IMR-90 (cell line): ENCODE measurements at regions not wholly inside any gene's neighbourhood (a gene's known extent, or its start where the extent isn't known, plus 50 kb on each side); places are given as distances from the start of the nearest gene placed in this dataset.

Experiments used
- ATAC-seq: fragments of 200-7000 bp; cut with Tn5 transposase; 2 replicates; pipeline ENCODE4 v1.9.1; 2020; ENCODE audit warnings: low read depth, mild to moderate bottlenecking, moderate library complexity
- BruUV-seq: library from RNA; stranded (reverse); fragments of 400-500 nt; replicated peaks from 2 replicates; lab custom pipeline; 2021; lab: Mats Ljungman, UMichigan
- CTCF ChIA-PET: fragments of 300-600 bp; formaldehyde crosslinking; extraction: SDS; loops from one replicate; lab custom pipeline; 2021; ENCODE audit warnings: antibody characterized with exemption; lab: Yijun Ruan, JAX
- POLR2A ChIA-PET: fragments of 300-600 bp; sonication (Branson Sonifier 250); formaldehyde crosslinking; loops from one replicate; lab custom pipeline; 2022; ENCODE audit warnings: antibody characterized with exemption; ENCODE audit not compliant: unreplicated experiment; lab: Charles Lee
- DNase-seq: peaks from one replicate; pipeline ENCODE4 v3.0.0; 2013
- H2AFZ ChIP-seq: replicated peaks from 2 replicates; pipeline ENCODE3; 2013; ENCODE audit warnings: low read length, mild to moderate bottlenecking; ENCODE audit not compliant: poor library complexity
- H2AK5ac ChIP-seq: 2 replicates; pipeline ENCODE4 v1.6.1; 2013; ENCODE audit warnings: low read depth, low read length, inconsistent platforms
- H2AK9ac ChIP-seq: replicated peaks from 2 replicates; pipeline ENCODE3; 2013; ENCODE audit warnings: mild to moderate bottlenecking, low read depth, low read length, moderate library complexity; ENCODE audit not compliant: poor library complexity
- H2BK120ac ChIP-seq: 2 replicates; pipeline ENCODE4 v1.6.1; 2013; ENCODE audit warnings: low read depth, low read length, inconsistent platforms
- H2BK15ac ChIP-seq: 3 replicates; pipeline ENCODE4 v1.6.1; 2013; ENCODE audit warnings: low read depth, low read length, inconsistent platforms
- H2BK20ac ChIP-seq: 2 replicates; pipeline ENCODE4 v1.6.1; 2013; ENCODE audit warnings: low read depth, mild to moderate bottlenecking, inconsistent platforms, low read length, moderate library complexity
- H2BK5ac ChIP-seq: 2 replicates; pipeline ENCODE4 v1.6.1; 2013; ENCODE audit warnings: mild to moderate bottlenecking, low read depth, low read length, inconsistent platforms; ENCODE audit not compliant: poor library complexity, severe bottlenecking
- H3K14ac ChIP-seq: replicated peaks from 2 replicates; pipeline ENCODE4 v1.6.1; 2013; ENCODE audit warnings: low read depth, low read length, inconsistent platforms
- H3K18ac ChIP-seq: 2 replicates; pipeline ENCODE4 v1.6.1; 2013; ENCODE audit warnings: low read depth, low read length, control low read depth
- H3K23ac ChIP-seq: 2 replicates; pipeline ENCODE4 v1.6.1; 2013; ENCODE audit warnings: low read depth, low read length, inconsistent platforms
- H3K27ac ChIP-seq: 2 replicates; pipeline ENCODE4 v1.5.1; 2013; ENCODE audit warnings: mild to moderate bottlenecking, control low read depth, low read length; ENCODE audit not compliant: insufficient read depth
- H3K27me3 ChIP-seq: 2 replicates; pipeline ENCODE4 v1.6.1; 2013; ENCODE audit warnings: low read length; ENCODE audit not compliant: control insufficient read depth, insufficient read depth
- H3K36me3 ChIP-seq: 2 replicates; pipeline ENCODE4 v1.6.1; 2013; ENCODE audit warnings: low read length, mixed read lengths; ENCODE audit not compliant: control insufficient read depth, insufficient read depth
- H3K4ac ChIP-seq: 2 replicates; pipeline ENCODE4 v1.6.1; 2013; ENCODE audit warnings: low read depth, low read length, inconsistent platforms
- H3K4me1 ChIP-seq: 2 replicates; pipeline ENCODE4 v1.6.1; 2013; ENCODE audit warnings: low read length, mixed read lengths; ENCODE audit not compliant: control insufficient read depth, insufficient read depth
- H3K4me2 ChIP-seq: 2 replicates; pipeline ENCODE4 v1.6.1; 2013; ENCODE audit warnings: low read depth, mild to moderate bottlenecking, control low read depth, low read length, moderate library complexity
- H3K4me3 ChIP-seq: 2 replicates; pipeline ENCODE4 v1.5.1; 2013; ENCODE audit warnings: low read depth, mild to moderate bottlenecking, control low read depth, low read length, moderate library complexity; ENCODE audit not compliant: insufficient read depth
- H3K56ac ChIP-seq: 2 replicates; pipeline ENCODE4 v1.6.1; 2013; ENCODE audit warnings: low read length, inconsistent platforms; ENCODE audit not compliant: insufficient read depth; ENCODE audit errors: extremely low read depth
- H3K79me1 ChIP-seq, 2 experiments: 2 replicates each; pipeline ENCODE4 v1.6.1; 2013; ENCODE audit warnings: low read length in 2 of 2, inconsistent platforms in 1 of 2, low read depth in 1 of 2
- H3K9ac ChIP-seq: 2 replicates; pipeline ENCODE4 v1.6.1; 2013; ENCODE audit warnings: low read depth, low read length, control low read depth
- H3K9me1 ChIP-seq: 2 replicates; pipeline ENCODE4 v1.6.1; 2013; ENCODE audit warnings: low read length, inconsistent platforms; ENCODE audit not compliant: insufficient read depth
- H3K9me3 ChIP-seq: 2 replicates; pipeline ENCODE4 v1.6.1; 2013; ENCODE audit warnings: low read length; ENCODE audit not compliant: control insufficient read depth, insufficient read depth
- H4K20me1 ChIP-seq: 2 replicates; pipeline ENCODE4 v1.6.1; 2013; ENCODE audit warnings: low read length, inconsistent platforms; ENCODE audit not compliant: insufficient read depth
- H4K5ac ChIP-seq: 2 replicates; pipeline ENCODE4 v1.6.1; 2013; ENCODE audit warnings: mild to moderate bottlenecking, low read depth, low read length, control low read depth
- H4K8ac ChIP-seq, 2 experiments: 2 replicates each; pipeline ENCODE4 v1.6.1; 2013; ENCODE audit warnings: low read depth in 2 of 2, low read length in 2 of 2, control low read depth in 1 of 2, inconsistent platforms in 1 of 2
- H4K91ac ChIP-seq: 2 replicates; pipeline ENCODE4 v1.6.1; 2013; ENCODE audit warnings: low read depth, low read length, inconsistent platforms; ENCODE audit not compliant: insufficient read depth
- BHLHE40 ChIP-seq: fragments of 150-350 bp; IDR thresholded peaks from 2 replicates; pipeline ENCODE4 v1.6.1; 2016; ENCODE audit warnings: mild to moderate bottlenecking, low read depth, low read length
- CEBPB ChIP-seq: IDR thresholded peaks from 2 replicates; pipeline ENCODE4 v1.6.1; 2012; ENCODE audit warnings: low read depth, low read length, improper control_type of control experiment
- CHD1 ChIP-seq: IDR thresholded peaks from 2 replicates; pipeline ENCODE4 v1.6.1; 2012; ENCODE audit warnings: low read depth, low read length, improper control_type of control experiment
- FOS ChIP-seq: fragments of 150-350 bp; IDR thresholded peaks from 2 replicates; pipeline ENCODE4 v1.6.1; 2016; ENCODE audit warnings: low read depth, low read length
- MAFK ChIP-seq: IDR thresholded peaks from 2 replicates; pipeline ENCODE4 v1.6.1; 2012; ENCODE audit warnings: low read depth, low read length, improper control_type of control experiment
- MAZ ChIP-seq: IDR thresholded peaks from 2 replicates; pipeline ENCODE4 v1.6.1; 2012; ENCODE audit warnings: low read depth, mild to moderate bottlenecking, low read length, improper control_type of control experiment, moderate library complexity, borderline replicate concordance
- MXI1 ChIP-seq: IDR thresholded peaks from 2 replicates; pipeline ENCODE4 v1.6.1; 2012; ENCODE audit warnings: low read depth, mild to moderate bottlenecking, low read length, moderate library complexity, borderline replicate concordance
- NFE2L2 ChIP-seq: fragments of 150-350 bp; IDR thresholded peaks from 2 replicates; pipeline ENCODE4 v1.6.1; 2016; ENCODE audit warnings: low read depth, mild to moderate bottlenecking, low read length
- POLR2A ChIP-seq: IDR thresholded peaks from 2 replicates; pipeline ENCODE4 v1.6.1; 2012; ENCODE audit warnings: mild to moderate bottlenecking, low read depth, low read length
- RAD21 ChIP-seq: IDR thresholded peaks from 2 replicates; pipeline ENCODE4 v1.6.1; 2012; ENCODE audit warnings: low read length, improper control_type of control experiment
- RCOR1 ChIP-seq: IDR thresholded peaks from 2 replicates; pipeline ENCODE4 v1.6.1; 2012; ENCODE audit warnings: mild to moderate bottlenecking, low read length, improper control_type of control experiment; ENCODE audit not compliant: insufficient replicate concordance
- RFX5 ChIP-seq: IDR thresholded peaks from 2 replicates; pipeline ENCODE4 v1.8.0; 2012; ENCODE audit warnings: low read depth, mild to moderate bottlenecking, low read length, moderate library complexity
- SMC3 ChIP-seq: fragments of 150-350 bp; IDR thresholded peaks from 2 replicates; pipeline ENCODE4 v1.6.1; 2016; ENCODE audit warnings: low read depth, mild to moderate bottlenecking, antibody characterized with exemption, low read length, moderate library complexity
- WGBS, 2 experiments: methylation state at CpG; one replicate each; pipeline versions ENCODE4 v1.1.5 to v1.1.7; 2013; ENCODE audit warnings: missing lambda C conversion rate in 2 of 2; ENCODE audit not compliant: insufficient read length in 1 of 2; ENCODE audit errors: extremely low coverage in 2 of 2; 5-methylcytosine and 5-hydroxymethylcytosine counted together
- dilution Hi-C: fragments of 300-500 bp; cut with HindIII; formaldehyde crosslinking; loops from one replicate; pipeline ENCODE4 v1.14.3; 2018; ENCODE audit warnings: low sequenced_read_pairs; ENCODE audit not compliant: unreplicated experiment
- in situ Hi-C: fragments of 300-500 bp; cut with MboI; formaldehyde crosslinking; loops from 3 replicates; pipeline ENCODE4 v1.14.3; 2019; ENCODE audit warnings: low sequenced_read_pairs, inconsistent platforms, mixed read lengths
- intact Hi-C: fragments of 100-400 bp; cut with micrococcal nuclease; formaldehyde crosslinking; loops from 2 replicates; pipeline ENCODE4 v1.10.0; 2022
- TF ChIP-seq, protein P1 (sequence below): conservative IDR thresholded peaks from 2 replicates; pipeline ENCODE4 v1.5.1; 2012; ENCODE audit warnings: mild to moderate bottlenecking, low read depth, low read length, improper control_type of control experiment
- TF ChIP-seq, protein P2 (sequence below): fragments of 150-350 bp; IDR thresholded peaks from 2 replicates; pipeline ENCODE4 v1.6.1; 2017; ENCODE audit warnings: mild to moderate bottlenecking, antibody characterized with exemption, low read length, low read depth

DNA sequence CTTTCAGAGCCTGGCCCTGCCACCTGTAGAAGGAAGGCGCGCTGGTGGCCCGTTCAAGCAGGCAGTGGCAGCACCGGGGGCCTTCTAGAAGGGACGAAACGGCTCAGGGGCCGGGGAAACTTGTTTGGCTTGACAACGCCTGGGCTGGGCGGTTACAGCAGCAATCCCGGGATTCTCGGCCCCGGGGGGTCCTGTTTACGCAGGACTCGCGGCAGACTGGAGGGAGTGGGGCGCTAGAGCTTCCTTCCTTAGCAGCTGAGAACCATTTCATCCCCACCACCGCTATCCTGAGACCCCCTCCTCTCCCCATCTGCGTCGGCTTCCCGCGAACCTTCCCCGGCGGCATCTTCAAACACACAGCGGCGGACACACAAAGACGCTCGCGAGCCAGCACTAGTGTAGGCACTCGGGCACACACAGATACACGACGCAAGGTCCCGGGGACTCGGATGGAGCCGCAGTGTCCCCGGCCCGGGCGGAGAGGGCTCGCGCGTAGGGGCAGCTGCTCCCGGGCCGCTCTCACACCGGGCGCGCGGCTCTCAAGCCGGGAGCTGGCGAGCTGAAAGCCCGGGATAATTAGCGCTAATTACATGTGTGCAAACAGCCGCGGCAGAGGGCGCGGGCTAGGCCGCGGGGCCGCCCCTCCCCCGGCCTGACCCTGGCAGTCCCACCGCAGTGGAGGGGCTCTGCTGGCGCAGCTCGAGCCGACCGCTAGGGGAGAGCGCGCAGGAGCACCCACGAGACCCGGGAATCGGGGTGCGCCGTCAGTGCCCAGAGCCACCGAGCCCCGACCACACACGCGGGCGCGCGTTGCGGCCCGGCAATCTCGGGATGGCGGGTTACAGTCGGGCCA, 271.4 kb downstream of the FOXD2 start (continued):
- TF ChIP-seq MAZ (no peak), BHLHE40 (no peak)

DNA sequence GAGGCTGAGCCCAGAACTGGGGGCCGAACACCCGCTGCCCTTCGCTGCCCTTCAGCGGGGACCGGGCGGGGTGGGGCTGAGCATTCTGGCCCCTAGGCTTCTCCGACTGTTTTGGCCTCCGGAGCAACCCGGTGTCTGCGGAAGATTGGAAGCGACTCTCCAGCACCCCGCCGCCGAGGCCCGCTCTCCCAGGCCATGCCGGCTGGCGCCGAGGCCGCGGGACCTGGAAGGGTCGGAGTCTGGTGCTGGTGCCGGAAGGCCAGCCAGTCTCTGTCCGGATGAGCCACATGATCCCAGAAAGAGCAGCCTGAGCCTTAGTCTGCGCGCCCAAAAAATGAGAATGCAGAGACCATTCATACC, 272.0 kb downstream of the FOXD2 start:
- DNase-seq (no peak), ATAC-seq (peak; percentile 13)
- H2BK5ac ChIP-seq, result no peak overlapping the region
- no peak overlapping the region for H3K27ac ChIP-seq
- no peak overlapping the region for H2BK15ac ChIP-seq
- H2AK5ac ChIP-seq, result no peak overlapping the region
- H3K4ac ChIP-seq, result no peak overlapping the region
- BruUV-seq, result no TSS peak
- no peak overlapping the region for H2BK120ac ChIP-seq
- H3K27me3 ChIP-seq, result peaks cover 58% of the 10 kb centered on the region
- H2BK20ac ChIP-seq, result no peak overlapping the region
- no peak overlapping the region for H4K8ac ChIP-seq
- no peak overlapping the region for H3K56ac ChIP-seq
- dilution Hi-C loops, result no loop called here
- no peaks in the 10 kb centered on the region; the same call in 1 of the 2 replicates for H3K4me1 ChIP-seq
- WGBS, 2 experiments, result no CpG with 5 or more reads among the region's 25 CpGs
- ChIA-PET CTCF (interaction anchor here (0.7 to 3.0 kb wide), 14 partner anchors 9 to 531 kb away, joined by 3 to 15 read pairs (median 4); partner anchors contain the start of gene FOXD2), POLR2A (no interaction called here)
- H3K79me1 ChIP-seq, result no peaks in the 10 kb centered on the region
- no peak overlapping the region for H3K9ac ChIP-seq
- H3K9me1 ChIP-seq, result no peaks in the 10 kb centered on the region
- intact Hi-C loops, result loop anchor here (1.0 to 5.0 kb wide), 5 partner anchors 274 to 531 kb away; partner anchors contain the start of gene PDZK1IP1
- no peak overlapping the region for H4K5ac ChIP-seq
- no peaks in the 10 kb centered on the region for H3K36me3 ChIP-seq
- in situ Hi-C loops, result loop anchor here (5.0 to 10.0 kb wide), 2 partner anchors 263 to 525 kb away; no protein-coding TSS in a partner anchor
- no peak overlapping the region for H3K23ac ChIP-seq
- H4K91ac ChIP-seq, result no peak overlapping the region
- no peaks in the 10 kb centered on the region for H4K20me1 ChIP-seq
- H3K9me3 ChIP-seq, result no peaks in the 10 kb centered on the region
- peak overlapping the region; percentile 5; the same call in 1 of the 2 replicates for H3K4me3 ChIP-seq
- H2AK9ac ChIP-seq, result peak overlapping the region; percentile 19
- no peak overlapping the region for H3K14ac ChIP-seq
- TF ChIP-seq POLR2A (no peak), CHD1 (no peak), RAD21 (no peak), NFE2L2 (no peak), MXI1 (no peak), FOS (no peak), MAFK (no peak), RCOR1 (no peak), BHLHE40 (no peak), CEBPB (no peak), RFX5 (no peak), SMC3 (no peak)
- TF ChIP-seq, protein P1, sequence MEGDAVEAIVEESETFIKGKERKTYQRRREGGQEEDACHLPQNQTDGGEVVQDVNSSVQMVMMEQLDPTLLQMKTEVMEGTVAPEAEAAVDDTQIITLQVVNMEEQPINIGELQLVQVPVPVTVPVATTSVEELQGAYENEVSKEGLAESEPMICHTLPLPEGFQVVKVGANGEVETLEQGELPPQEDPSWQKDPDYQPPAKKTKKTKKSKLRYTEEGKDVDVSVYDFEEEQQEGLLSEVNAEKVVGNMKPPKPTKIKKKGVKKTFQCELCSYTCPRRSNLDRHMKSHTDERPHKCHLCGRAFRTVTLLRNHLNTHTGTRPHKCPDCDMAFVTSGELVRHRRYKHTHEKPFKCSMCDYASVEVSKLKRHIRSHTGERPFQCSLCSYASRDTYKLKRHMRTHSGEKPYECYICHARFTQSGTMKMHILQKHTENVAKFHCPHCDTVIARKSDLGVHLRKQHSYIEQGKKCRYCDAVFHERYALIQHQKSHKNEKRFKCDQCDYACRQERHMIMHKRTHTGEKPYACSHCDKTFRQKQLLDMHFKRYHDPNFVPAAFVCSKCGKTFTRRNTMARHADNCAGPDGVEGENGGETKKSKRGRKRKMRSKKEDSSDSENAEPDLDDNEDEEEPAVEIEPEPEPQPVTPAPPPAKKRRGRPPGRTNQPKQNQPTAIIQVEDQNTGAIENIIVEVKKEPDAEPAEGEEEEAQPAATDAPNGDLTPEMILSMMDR, result no peak
- TF ChIP-seq, protein P2, sequence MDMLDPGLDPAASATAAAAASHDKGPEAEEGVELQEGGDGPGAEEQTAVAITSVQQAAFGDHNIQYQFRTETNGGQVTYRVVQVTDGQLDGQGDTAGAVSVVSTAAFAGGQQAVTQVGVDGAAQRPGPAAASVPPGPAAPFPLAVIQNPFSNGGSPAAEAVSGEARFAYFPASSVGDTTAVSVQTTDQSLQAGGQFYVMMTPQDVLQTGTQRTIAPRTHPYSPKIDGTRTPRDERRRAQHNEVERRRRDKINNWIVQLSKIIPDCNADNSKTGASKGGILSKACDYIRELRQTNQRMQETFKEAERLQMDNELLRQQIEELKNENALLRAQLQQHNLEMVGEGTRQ, result no peak
- no peak overlapping the region for H3K18ac ChIP-seq
- H2AFZ ChIP-seq, result peak overlapping the region; percentile 84
- peak overlapping the region; percentile 46; the same call in 1 of the 2 replicates for H3K4me2 ChIP-seq
